GM12874 (cell line): ENCODE measurements at regions not wholly inside any gene's neighbourhood (a gene's known extent, or its start where the extent isn't known, plus 50 kb on each side); places are given as distances from the start of the nearest gene placed in this dataset.

Experiments
- TF ChIP-seq, protein P1 (sequence below): IDR thresholded peaks from 2 replicates; pipeline ENCODE4 v1.5.1; 2011; ENCODE audit warnings: low read depth, mild to moderate bottlenecking, control low read depth, low read length, moderate library complexity; ENCODE audit not compliant: insufficient read depth

GRCh38 chr6:26278536-26278935 lies 86.5 kb upstream of the BTN3A2 start:
- TF ChIP-seq, protein P1, sequence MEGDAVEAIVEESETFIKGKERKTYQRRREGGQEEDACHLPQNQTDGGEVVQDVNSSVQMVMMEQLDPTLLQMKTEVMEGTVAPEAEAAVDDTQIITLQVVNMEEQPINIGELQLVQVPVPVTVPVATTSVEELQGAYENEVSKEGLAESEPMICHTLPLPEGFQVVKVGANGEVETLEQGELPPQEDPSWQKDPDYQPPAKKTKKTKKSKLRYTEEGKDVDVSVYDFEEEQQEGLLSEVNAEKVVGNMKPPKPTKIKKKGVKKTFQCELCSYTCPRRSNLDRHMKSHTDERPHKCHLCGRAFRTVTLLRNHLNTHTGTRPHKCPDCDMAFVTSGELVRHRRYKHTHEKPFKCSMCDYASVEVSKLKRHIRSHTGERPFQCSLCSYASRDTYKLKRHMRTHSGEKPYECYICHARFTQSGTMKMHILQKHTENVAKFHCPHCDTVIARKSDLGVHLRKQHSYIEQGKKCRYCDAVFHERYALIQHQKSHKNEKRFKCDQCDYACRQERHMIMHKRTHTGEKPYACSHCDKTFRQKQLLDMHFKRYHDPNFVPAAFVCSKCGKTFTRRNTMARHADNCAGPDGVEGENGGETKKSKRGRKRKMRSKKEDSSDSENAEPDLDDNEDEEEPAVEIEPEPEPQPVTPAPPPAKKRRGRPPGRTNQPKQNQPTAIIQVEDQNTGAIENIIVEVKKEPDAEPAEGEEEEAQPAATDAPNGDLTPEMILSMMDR, result no peak

DNA sequence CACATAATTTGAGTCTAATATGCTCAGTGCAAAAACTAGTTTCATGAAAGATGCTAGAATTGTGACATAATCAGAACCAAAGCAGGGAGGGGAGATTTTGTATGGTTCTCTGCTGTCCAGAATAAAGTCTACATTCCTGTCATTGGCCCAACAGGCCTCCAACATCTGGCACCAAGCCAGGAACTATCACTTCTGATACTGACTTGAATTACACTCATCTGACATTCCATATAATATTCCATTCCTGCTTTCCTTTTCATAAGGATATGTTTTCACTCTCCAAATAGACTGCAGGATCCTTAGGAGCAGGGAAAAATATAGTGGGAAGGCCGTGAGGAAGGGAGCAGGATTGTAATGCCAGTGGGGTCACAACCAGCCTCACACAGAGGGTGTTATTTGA lies 84.6 kb upstream of the BTN3A2 start:
- TF ChIP-seq, protein P1, result no peak

GRCh38 chr6:26284537-26285142 lies 80.4 kb upstream of the BTN3A2 start:
- TF ChIP-seq, protein P1, result no peak

- TF ChIP-seq, protein P1, result no peak
Observed at GRCh38 chr6:26285143-26286134, 79.6 kb upstream of the BTN3A2 start.

GRCh38 chr6:26286168-26286877 lies 78.7 kb upstream of the BTN3A2 start:
- TF ChIP-seq, protein P1, result no peak

GRCh38 chr6:26288155-26288554 lies 76.8 kb upstream of the BTN3A2 start:
- TF ChIP-seq, protein P1, result no peak

DNA sequence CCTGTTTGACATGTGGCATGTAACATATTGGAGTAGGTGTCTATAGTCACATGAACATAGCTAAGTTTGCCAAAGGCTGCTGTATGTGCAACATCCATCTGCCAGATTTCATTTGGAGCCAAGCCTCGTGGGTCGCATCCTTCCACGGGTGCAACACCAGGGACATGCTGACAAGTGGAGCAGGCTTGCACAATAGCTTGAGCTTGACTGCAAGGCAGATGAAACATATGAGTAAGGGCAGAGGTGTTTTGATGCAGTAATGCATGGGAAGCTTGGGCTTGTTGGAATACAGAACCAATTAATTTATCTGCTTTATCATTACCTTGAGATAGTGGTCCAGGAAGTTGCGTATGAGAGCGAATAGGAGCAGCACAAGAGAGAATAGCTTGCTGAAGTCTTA lies 74.1 kb upstream of the BTN3A2 start:
- TF ChIP-seq, protein P1, result no peak
